HG02852 (cell line): ENCODE measurements at regions not wholly inside any gene's neighbourhood (a gene's known extent, or its start where the extent isn't known, plus 50 kb on each side); places are given as distances from the start of the nearest gene placed in this dataset.

Source experiments
- ATAC-seq: cut with Tn5 transposase; IDR thresholded peaks from one replicate; pipeline ENCODE4 v1.9.1; 2021; ENCODE audit warnings: mild to moderate bottlenecking, moderate library complexity; ENCODE audit not compliant: unreplicated experiment

DNA sequence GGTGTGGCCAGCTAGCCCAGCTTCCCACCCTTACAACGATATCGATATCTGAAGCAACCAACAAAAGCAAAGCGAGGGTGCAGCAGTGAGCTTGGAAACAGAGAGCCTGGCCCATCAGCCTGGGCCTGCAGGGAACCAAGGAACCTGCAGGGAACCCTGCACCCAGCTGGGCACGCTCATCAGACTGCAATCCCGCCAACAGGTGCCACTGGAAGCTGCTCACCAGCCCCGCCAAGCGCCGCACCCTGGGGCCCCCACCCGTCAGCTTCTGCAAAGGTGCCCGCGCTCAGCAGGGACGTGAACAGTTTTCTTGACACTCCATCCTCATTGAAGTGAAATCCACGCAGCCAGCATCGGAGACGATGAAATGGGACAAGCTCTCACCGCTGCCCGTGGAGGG lies 250.7 kb downstream of the RBFOX3 start:
- ATAC-seq = no peak

DNA sequence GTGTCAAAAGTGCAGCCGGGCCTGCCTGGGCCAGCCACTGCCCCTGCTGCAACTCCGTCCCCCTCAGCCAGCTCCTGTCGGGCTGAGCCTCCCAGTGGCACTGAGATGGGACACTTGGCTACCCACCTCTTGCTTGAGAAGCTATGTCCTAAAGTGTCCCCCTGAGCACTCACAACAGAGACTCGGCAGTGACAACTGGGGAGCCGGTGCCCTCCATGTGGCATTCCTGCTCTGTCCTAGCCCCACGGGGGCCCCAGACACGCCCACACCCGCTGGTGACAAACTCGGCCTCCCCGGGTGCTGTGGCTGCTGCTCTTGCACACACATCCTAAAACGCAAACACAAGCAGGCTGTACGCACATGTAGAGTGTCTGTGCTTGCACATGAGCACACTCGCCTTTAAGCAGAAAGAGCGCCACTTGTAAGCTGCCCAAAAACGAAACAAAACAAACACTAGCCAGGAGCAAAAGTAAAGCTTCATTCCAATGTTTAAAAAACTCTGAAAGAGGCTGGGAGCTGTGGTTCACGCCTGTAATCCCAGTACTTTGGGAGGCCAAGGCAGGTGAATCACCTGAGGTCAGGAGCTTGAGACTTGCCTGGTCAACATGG lies 253.9 kb downstream of the RBFOX3 start:
- ATAC-seq = no peak

DNA sequence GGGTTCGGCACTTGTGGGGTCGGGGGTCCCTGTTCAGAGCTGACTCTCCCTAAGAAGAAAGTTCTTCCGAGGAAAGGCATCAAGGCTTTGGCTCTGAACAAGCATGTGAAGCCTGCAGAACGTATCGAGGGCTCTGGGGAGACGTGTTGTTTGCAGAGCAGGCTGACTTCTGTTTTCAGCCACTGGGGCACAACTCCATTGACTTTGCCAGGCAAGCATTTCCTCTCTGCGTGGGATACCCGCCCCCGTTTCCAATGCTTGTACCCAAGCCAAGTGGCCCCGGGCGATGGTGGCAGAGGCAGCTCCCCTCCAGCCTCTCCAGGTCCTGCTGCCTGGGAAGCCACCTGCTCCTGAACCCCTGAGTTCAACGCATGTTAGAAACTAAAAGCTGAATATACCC lies 255.7 kb downstream of the RBFOX3 start:
- ATAC-seq = no peak

DNA sequence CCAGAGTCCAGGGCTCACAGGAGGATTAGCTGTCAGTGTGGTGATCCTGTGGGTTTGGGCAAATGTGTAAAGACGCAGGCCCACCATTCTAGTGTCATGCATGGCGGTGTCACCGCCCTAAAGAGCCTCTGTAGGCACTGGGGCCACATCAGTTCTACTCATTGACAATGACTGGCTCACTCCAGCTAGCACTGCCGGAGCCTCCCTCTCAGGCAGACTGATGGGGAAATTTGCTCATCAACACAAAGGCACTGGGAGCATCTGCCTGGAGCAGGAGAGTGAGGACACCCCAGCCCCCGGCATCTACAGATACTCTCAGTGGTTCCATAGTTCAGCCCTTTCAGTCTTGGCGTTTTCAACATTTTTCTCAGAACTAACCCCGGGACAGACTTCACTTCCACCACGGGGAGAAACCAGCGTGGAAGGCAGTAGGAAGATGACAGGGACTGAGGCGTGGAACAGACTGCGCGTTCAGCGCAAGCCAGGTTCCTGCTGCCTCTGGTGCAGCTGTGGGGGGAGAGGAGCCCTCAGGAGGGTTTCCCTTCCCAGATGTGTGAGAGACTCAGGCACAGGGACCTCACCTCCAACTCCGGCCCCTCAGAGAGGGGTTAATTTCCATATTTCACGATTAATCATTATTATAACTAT lies 256.6 kb downstream of the RBFOX3 start:
- ATAC-seq = no peak

DNA sequence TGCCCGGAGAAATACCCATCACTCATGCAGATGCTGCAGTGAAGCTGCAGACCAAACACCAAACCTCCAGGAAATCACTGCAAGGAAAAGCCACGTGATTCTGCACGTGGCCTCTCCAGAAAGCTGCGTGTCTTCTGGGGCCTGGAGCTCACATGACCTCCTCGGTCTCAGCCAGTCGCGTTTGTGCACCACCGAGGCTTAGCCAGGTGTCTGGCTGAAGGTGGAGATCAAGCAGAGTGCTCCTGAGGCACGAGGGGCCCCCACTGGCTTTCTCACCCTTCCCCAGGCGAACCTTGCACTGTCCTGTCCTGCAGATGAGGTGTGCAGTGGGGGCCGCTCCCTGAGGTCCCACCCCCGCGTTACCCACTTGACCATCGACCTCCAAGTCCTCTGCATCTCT lies 257.3 kb downstream of the RBFOX3 start:
- no peak for ATAC-seq

DNA sequence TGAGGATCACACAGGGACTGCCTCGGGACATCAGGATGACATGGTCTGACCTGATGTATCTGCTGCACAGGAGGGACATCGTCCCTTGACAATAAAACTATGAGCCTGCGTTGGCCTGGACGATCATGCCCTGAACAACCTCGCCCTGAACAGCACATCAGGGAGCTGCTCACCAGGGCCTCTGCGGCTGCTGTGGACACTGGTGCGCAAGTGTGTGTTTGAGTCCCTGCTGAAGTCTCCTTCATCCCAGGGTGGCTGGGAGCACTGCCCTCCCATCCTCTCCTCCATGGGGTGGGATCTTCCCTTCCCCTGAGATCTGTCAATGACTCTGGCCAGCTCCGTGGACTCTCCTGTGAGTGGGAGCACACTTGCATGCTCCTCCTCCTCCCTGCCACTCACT lies 257.8 kb downstream of the RBFOX3 start:
- ATAC-seq = no peak

DNA sequence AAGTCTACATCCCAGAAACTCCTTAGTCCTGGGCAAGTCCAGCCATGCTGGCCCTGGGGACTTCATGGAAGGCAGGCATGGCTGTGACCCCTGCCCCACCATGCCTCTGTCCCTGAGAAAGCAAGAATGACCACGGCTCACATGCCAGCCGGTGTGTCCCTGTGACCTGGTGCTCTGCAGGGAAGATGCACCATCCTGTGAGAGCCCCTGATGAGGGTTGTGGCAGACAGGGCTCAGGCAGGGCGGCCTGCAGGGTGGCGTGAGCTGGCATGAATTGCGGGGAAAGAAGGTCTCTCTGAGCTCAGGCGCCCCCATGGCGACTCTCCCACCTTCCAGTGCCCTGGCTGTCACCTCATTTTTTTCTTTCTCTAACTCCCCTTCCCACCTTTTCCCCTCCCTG lies 260.3 kb downstream of the RBFOX3 start:
- no peak for ATAC-seq

DNA sequence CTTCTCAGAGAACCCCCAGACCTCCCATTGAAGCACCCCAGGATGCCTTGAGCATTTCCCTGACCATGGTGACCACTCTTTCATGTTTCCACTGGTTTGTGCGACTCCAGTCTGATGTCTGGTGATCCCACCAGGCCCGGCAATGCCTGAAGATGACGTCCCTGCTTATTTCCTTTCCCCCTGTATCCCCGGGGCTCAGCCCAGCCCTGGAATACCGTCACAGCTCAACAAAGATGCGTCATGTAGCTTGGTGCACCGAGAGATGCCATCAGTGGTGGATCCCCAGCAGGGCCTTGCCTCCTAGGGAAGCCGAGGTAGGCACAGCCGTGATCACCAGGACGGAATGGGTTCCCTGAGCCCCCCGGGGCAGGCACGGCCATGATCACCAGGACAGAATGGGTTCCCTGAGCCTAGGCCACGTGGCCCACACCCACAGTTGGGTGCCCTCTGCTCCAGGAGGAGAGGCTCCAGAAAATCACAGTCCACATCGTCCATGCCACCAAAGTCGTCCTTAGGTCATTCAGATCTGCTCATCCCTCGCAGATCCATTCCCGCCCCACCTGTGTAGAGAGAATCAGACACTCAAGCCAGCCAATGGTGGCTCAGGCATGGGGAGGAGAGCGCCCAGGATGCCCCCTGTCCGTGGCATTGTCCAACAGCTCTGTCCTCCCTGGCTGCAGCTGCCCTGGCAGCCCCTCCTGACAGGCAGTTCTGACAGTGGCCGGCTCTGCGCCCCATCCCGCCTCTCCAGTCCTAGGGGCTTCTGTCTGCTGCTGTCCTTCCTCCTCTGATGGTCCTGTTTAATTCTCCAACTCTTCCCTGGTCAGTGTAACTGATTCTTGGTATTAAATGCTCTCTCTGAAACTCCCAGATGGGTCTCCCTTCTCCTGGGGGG lies 261.1 kb downstream of the RBFOX3 start:
- ATAC-seq = no peak

DNA sequence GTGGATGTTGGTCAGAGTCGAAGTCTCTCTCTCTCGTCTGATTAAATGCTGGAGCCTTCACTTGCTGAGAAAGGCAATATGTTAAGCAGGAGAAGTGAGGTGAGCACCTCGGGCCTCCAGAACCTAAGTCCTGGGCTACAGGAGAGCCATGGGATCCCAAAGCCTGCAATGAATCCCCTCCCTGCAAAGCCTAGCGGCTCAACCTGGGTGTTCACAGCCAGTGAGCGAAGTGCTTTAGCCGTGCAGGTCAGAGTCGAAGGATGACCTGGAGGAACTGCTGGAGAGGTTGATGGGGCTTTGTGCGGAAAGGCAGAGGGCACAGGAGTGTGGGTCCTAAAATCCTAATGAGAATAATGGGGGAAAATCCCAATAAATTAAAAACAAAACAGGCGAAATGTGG lies 267.8 kb downstream of the ENGASE start:
- ATAC-seq = no peak

DNA sequence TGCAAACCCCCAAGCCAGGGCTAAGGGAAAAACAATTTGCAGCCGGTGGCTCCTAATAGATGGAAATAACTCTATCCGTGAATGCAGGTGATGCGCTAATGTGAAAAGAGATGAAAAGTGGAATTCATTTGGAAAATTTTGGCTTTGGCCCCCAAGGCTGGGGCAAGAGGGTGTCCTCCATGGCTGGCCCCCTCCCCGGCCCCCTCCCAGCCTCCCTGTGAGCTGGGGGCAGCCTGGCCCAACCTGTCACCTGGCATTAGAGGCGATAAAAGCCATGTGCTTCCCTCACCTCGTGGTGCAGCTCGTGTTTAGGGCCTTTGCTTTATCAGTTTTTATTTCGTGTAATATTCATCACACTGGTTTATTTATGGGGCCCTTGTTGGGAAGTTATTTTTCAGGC lies 267.2 kb downstream of the ENGASE start:
- no peak for ATAC-seq

DNA sequence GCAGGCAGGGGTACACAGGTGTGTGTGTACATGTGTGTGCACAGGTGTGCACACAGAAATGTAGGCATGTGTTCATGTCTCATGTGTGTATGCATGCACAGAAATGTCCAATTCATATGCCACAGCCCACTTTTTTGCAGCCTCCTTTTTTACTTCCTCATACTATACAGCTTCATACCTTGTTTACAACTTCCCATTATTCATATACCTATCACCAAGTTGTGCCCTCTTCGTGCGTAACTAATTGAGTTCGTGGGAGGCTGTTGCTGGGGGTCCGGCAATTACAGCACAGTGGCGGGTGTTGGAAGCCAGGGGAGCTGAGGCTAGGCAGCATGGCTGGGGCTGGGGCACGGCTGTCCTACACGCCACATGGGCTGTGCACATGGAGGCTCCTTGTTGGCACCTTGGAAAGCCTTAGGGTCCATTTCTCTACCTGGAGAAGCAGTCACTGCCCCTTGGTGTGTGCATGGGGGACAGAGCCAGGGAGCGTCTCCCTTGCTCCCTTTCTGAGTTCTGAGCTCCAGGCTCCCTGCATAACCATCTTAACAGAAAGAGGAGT lies 266.7 kb downstream of the ENGASE start:
- peak; percentile 11 for ATAC-seq

DNA sequence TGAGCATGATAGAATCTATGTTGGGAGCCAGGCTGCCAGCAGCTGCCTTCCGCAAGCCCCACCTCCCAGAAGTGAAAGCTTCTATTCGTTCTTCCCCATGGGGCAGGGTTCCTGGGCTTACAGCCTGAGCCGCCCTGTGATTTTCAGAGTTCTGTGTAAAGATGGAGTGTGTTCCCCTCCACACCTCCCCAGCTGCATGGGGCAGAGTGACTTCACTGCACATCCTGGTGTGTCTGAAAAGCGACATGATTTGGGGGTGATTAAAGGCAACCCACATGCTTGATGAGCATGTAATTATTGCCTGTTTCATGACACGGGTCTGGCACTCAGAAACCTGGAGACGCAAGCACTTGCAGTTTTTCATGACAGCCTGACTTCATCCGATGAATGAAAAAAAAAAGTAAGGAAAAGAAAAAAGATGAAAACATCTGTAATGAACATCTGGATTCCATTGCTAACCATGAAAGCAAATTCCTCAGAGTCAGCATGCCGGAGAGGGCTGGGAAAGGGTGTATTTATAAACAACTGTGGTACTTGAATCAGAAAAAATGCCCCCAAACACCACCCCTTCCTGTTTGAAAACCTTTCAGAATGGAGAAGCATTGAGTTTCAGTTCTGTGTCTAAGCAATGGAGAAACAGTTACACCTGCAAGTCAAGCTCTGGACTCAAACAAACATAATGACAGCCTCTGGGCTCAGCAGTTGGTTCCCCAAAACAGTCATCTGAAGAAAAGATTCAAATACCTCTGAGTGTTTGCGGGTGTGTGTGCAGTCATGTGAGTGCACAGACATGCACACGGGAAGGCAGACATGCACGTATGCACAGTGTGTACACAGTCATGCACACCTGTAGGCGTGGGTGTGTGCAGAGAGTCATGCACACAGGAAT lies 266.0 kb downstream of the ENGASE start:
- ATAC-seq = peak; percentile 82

DNA sequence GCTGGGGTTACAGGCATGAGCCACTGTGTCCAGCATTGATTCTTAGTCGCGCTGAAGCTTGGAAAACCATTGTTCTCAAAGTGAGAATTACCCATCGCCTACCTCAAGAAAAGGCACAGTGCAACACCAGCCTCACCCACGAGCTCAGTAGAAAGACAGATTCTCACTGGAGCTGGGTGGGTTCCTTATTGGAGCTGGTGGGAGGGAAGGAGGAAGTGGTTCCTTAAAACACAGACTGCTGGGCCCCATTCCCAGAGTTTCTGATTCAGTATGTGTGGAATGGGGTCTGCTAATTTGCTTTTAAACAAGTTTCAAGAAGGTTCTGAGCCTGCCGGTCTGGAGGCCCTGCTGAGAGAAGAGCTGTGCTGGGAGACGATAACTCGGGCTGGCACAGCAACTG lies 264.7 kb downstream of the ENGASE start:
- no peak for ATAC-seq

DNA sequence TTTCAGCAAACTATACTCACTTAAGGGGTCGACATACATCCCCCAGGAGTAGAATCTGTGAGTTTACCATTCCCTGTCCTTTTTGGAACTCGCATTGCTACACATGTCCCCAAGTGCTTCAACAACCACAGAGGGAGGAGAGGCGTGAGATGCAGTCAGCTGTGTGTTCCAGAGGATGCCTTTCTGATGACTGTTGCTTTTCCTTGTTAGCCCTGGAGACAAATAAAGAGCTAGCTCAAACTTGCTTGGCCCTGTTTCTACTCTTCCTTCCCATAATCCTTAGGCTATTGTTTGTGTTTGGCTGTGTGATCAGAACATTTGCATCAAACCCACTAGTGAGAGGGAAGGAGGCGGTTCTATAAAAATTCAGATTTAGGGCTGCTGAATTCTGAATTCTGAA lies 264.0 kb downstream of the ENGASE start:
- no peak for ATAC-seq

DNA sequence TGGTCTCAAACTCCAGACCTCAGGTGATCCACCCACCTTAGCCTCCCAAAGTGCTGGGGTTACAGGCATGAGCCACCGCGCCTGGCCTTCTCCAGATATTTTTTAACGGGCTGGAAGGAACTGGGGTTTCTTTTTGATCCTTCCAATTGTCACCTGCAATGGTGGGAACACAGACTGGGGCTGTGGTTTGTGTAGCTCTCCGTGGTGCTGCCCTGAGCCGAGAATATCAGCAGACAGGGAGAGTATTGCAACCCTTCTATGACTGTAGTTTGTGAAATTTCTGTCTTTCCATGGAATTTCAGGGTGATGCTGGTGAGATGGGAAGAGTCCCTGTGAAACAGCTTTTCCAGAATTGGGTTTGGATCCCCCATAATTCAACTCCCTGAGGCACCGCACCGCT lies 263.5 kb downstream of the ENGASE start:
- no peak for ATAC-seq

DNA sequence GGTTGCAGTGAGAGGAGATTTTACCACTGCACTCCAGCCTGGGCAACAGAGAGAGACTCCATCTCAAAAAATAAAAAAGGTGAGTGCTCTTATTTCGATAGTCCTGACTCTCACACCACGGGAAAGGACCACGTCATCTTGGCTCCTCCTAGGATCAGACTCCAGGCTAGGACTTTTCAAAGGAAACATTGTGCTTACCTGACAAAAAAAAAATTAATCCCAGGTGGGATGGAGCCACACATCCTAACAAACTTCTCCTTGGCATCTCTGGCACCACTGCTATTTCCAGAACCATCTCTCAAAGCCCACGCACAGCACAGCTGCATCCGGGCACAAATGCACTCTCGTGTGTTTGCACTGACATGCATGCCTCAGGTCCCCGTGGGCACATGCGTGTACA lies 262.4 kb downstream of the ENGASE start:
- ATAC-seq = no peak

DNA sequence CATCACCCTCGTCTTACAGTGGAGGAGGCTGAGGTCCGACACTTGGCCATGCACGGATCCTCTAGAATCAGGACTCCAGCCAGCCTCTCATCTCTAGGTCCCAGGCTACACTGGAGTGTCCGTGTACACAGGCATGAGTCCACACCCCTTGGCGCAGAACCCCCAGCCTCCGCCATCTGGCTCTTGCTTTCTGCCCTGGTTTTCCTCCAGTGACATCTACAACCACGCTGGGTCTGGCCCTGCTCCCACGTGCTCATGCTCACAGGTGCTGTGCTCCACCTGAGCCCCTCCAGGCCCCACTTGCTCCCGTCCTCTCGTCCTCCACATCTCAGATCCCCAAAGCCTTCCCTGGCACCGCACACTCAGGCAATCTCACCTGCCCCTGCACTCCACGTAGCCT lies 260.8 kb downstream of the ENGASE start:
- ATAC-seq = no peak

DNA sequence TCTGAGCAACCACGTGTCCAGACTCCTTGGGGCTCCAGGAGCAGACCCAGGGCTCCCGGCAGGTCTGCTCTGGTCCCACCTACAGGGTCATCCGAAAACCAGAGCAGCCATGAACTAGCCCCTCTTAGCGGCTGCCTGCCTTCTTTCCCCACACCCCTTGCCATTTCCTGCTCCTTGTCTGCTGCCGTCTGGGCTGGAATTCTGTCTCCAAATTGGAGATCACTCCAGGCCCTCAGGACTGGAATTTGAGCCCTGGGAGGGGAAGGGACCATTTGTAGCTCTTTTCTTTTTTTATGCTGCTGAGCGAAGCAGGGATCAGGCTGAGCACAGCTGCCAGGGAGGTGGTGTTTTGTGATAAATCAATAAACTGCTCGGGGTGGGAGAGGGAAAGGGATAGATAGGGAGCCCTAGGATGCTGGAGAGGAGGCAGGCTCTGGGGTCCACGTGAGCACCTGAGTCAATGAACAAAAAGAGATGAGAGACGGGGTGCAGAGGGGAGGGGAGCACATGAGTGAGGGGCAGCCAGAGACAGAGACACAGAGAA lies 257.5 kb downstream of the ENGASE start:
- no peak for ATAC-seq

DNA sequence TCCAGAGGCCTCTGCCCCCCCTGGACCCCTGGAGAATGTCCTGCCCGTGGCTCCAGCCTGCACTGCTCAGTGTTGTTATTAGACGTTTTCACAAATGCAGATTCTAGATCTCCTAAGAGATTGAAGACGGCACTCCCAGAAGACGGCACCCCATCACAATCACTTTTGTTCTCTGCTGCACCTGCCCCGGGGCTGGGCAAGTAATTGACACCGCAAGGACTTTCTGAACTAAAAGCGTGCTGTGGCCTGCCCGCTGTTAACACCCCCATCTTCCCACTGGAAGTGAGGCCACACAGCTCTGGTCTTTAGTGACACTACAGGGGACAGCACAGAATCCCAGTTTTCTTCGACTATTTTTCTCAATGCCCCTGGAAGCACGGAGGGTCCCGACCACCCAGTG lies 256.9 kb downstream of the ENGASE start:
- no peak for ATAC-seq

DNA sequence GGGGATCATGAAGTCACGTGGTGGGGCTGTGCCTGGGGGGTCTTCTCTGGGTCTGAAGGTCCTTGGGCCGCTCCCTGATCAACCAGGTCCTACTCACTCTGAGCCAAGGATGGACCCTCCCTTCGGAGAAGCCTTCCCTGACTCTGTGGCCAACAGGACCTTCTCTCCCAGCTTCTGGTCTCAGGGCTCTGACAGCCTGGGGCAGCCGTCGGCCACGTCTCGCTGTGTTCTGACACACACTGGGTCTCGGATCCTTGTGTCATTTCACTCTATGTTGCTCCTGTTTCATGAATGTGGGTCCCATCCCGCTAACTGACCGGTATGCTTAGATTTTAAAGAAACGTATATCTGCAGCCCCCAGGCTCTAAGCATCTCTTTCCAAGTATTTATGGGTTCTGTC lies 256.1 kb downstream of the ENGASE start:
- ATAC-seq = no peak

DNA sequence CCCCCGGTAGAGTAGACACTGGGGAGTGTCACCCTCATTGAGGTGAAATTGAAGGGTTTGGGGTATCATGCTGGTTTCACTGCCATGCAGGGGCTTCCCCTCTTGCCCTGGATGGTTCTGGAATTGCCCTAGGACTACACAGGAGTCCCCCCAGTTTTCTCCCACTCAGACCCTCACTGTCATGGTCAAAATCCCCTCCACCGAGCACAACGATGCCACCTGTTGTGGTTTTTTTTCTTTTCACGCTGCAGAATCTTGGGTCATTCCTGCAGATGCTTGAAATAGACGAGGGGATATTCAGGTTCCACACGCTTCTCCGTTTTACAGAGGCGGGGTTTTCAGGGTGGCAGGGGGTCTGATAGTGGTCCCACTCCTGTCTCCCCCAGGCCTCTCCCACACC lies 255.6 kb downstream of the ENGASE start:
- no peak for ATAC-seq
